BJ (cell line): ENCODE measurements at regions not wholly inside any gene's neighbourhood (a gene's known extent, or its start where the extent isn't known, plus 50 kb on each side); places are given as distances from the start of the nearest gene placed in this dataset. TPM values are rescaled to one million over a fixed set of nuclear protein-coding genes. Genes with fewer than 3 reads are reported as not detected.

ENCODE experiments used
- CTCF ChIA-PET: fragments of 350-600 bp; formaldehyde crosslinking; extraction: SDS; loops from one replicate; lab custom pipeline; 2021; ENCODE audit warnings: antibody characterized with exemption, inconsistent platforms; lab: Yijun Ruan, JAX
- POLR2A ChIA-PET: fragments of 300-600 bp; sonication (Branson Sonifier 250); formaldehyde crosslinking; extraction: SDS; loops from one replicate; lab custom pipeline; 2021; ENCODE audit warnings: antibody characterized with exemption; lab: Charles Lee
- DNase-seq: peaks from one replicate; pipeline ENCODE4 v3.0.0-alpha.2; 2011; ENCODE audit warnings: low read depth
- H3K27me3 ChIP-seq: 2 replicates; pipeline ENCODE4 v1.6.0; 2011; ENCODE audit warnings: low read length; ENCODE audit not compliant: control insufficient read depth, insufficient read depth
- H3K36me3 ChIP-seq: 2 replicates; pipeline ENCODE4 v1.5.1; 2011; ENCODE audit warnings: low read length; ENCODE audit not compliant: control insufficient read depth, insufficient read depth
- H3K4me3 ChIP-seq: 2 replicates; pipeline ENCODE4 v1.5.1; 2011; ENCODE audit warnings: low read depth, mild to moderate bottlenecking, control low read depth, low read length
- small RNA-seq: library from RNA; depleted of rRNA; stranded (forward); fragments of <200 nt; gene quantifications from one replicate; pipeline ENCODE3, GENCODE V24; 2012; ENCODE audit warnings: low replicate concordance, low read depth; ENCODE audit not compliant: insufficient read length
- TF ChIP-seq, protein P1 (sequence below): IDR thresholded peaks from 2 replicates; pipeline ENCODE4 v1.5.1; 2011; ENCODE audit warnings: low read depth, mild to moderate bottlenecking, control low read depth, inconsistent platforms, low read length, moderate library complexity; ENCODE audit not compliant: insufficient read depth

DNA sequence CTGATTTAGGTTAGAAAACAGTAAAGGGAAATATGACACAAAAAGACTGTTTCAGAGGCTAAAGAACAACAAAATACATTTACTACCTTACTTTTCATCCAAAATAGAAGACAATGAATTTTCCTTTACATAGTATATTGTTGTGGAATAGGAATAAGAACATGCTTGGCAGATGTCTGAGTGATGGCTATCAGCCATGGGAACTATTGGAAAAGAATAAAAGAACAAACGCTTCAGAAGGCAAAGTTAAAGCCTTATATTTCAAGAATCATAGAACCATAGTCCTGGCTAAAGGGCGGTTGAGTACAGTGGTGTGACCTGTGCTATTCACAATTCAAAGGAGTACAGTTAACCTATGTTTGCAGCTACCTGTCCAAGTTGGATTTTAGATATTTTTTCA lies 73.9 kb upstream of the NRXN1 start:
- Histone ChIP-seq H3K4me3 (no peak overlapping the region), H3K27me3 (no peaks in the 10 kb centered on the region), H3K36me3 (no peaks in the 10 kb centered on the region)
- POLR2A ChIA-PET, result no interaction called here
- CTCF ChIA-PET, result no interaction called here
- TF ChIP-seq, protein P1, sequence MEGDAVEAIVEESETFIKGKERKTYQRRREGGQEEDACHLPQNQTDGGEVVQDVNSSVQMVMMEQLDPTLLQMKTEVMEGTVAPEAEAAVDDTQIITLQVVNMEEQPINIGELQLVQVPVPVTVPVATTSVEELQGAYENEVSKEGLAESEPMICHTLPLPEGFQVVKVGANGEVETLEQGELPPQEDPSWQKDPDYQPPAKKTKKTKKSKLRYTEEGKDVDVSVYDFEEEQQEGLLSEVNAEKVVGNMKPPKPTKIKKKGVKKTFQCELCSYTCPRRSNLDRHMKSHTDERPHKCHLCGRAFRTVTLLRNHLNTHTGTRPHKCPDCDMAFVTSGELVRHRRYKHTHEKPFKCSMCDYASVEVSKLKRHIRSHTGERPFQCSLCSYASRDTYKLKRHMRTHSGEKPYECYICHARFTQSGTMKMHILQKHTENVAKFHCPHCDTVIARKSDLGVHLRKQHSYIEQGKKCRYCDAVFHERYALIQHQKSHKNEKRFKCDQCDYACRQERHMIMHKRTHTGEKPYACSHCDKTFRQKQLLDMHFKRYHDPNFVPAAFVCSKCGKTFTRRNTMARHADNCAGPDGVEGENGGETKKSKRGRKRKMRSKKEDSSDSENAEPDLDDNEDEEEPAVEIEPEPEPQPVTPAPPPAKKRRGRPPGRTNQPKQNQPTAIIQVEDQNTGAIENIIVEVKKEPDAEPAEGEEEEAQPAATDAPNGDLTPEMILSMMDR, result no peak
- DNase-seq, result no peak

DNA sequence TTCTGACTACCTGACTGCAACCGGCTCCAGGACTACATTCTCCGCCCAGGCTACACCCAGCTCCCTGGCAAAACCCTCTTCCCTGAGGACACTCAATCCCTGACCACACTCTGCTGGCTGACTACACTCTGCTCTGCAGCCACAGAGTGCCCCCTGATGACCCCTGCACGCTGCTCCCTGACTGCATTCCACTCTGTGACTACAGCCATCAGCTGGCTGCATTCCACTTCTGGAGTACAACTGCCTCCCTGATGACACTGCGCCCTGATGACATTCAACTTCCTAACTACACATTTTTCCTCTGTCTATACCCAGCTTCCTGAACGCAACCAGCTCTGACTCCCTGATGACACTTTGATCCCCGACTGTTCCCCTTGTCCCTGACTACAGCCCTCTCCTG lies 71.3 kb upstream of the NRXN1 start:
- no peak overlapping the region for H3K4me3 ChIP-seq

DNA sequence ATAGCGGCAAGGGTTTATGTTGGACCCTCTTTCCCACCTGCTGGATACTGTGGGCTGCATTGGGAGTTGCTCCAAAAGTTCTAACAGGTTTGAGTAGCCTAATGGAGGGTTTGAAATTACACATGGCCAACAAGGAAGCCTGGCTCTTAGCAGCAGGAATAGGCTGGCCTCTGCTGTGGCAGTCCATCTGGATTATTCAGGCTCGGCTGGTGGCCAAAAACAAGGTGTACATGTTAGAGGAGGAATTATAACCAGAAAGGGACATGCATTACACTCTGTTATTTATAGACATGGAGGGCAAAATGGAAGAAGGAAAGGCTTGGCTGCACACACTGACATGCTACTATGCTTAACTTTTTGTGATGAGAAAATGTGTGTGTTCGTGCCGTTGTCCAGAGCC lies 61.1 kb upstream of the NRXN1 start:
- Histone ChIP-seq H3K36me3 (no peaks in the 10 kb centered on the region), H3K4me3 (no peak overlapping the region), H3K27me3 (no peaks in the 10 kb centered on the region)
- CTCF ChIA-PET, result no interaction called here
- no peak for DNase-seq
- TF ChIP-seq, protein P1, result no peak
- POLR2A ChIA-PET, result no interaction called here

More for the DNA sequence above, 71.3 kb upstream of the NRXN1 start:
- CTCF ChIA-PET, result no interaction called here
- POLR2A ChIA-PET, result no interaction called here
- DNase-seq, result no peak
- Histone ChIP-seq H3K27me3 (no peaks in the 10 kb centered on the region), H3K36me3 (no peaks in the 10 kb centered on the region)
- TF ChIP-seq, protein P1, result no peak

DNA sequence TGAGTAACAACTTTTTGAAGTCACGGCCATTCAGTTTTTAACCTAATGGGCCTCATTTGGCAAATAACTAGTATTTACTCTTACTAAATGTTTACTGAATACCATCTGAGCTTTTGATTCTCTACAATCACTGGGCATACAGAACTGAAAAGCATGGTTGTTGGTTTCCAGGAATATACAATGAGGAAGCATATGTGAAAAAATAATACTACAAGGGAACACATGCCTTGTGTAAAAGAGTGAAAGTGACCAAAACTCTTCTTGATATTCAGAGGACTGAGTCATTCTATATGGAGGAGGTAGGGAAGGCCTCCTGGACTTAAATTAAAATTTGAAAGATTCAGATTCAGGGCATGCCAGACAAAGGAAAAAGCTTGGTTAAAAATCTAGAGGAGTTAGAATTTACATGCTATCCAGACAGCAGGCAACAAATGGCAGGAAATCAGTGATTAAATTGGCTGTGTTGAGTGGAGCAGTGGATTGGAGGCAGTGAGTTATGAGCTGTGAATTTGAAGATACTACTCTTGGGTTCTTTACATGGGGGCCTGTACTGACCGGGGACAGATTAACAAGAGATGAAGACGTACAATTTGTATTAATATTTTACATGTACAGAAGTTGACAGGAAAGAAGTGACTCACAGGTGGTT lies 53.6 kb upstream of the NRXN1 start:
- H3K4me3 ChIP-seq, result no peak overlapping the region
- no peaks in the 10 kb centered on the region for H3K27me3 ChIP-seq
- no peak for DNase-seq
- H3K36me3 ChIP-seq, result no peaks in the 10 kb centered on the region
- TF ChIP-seq, protein P1, result no peak
- CTCF ChIA-PET, result no interaction called here
- POLR2A ChIA-PET, result no interaction called here

DNA sequence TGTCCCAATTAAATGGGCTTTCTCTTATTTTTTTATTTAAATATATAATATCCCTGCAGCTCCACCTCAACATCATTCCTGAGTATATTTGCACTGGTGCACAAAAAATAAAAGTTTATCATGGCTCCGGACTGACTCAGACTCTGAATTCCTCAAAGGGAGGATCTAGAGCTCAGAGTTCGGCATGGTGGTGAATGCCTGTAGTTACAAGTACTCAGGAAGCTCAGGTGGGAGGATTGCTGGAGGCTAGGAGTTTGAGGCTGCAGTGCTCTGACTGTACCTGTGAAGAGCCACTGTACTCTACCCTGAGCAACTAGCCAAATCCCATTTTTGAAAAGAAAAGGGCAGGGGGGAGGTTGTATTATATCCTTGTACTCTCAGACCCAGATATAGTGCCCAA lies 52.8 kb upstream of the NRXN1 start:
- ChIA-PET CTCF (no interaction called here), POLR2A (no interaction called here)
- TF ChIP-seq, protein P1, result no peak
- Histone ChIP-seq H3K27me3 (no peaks in the 10 kb centered on the region), H3K36me3 (no peaks in the 10 kb centered on the region), H3K4me3 (no peak overlapping the region)
- no peak for DNase-seq

Small RNA genes lying in the stretch of these regions (small RNA-seq; reads per million reads assigned to genes)
- not detected for gene AC010967.3
- not detected for gene AC069157.1
- gene AC097463.2, result not detected
- not detected for gene CRYGGP
- gene MIR4431, result not detected
- not detected for gene RF00019
- not detected for gene RF00424
- not detected for gene RNU6-997P
